ENCODE measurements at regions not wholly inside any gene's neighbourhood (a gene's known extent, or its start where the extent isn't known, plus 50 kb on each side); places are given as distances from the start of the nearest gene placed in this dataset.

DNA sequence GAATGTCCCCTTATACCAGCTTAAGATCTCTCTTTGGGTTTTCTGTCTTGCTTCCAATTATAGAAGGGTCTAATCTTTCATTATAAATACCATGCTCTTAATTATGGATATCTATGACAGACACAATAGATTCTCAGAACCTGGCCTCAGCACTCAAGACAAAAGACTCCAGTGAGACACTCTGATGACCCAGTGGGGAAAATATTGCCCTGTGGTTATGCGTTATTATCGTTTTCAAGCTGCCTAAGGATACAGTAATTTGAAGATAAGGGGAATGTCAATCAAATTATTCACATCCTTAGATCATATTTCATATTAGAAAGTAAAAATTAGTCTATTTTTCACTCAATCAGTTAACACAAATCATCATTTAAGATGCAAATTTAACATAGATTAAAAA lies 748.8 kb downstream of the XPNPEP1 start:
- TF ChIP-seq CEBPB (IDR thresholded peaks at IDR 0.05) (no peak), EP300 (IDR thresholded peaks at IDR 0.05; ENCODE audit: borderline replicate concordance) (no peak), TAF1 (IDR thresholded peaks at IDR 0.05; ENCODE audit: low read depth) (no peak), NFIC (IDR thresholded peaks at IDR 0.05) (no peak), ZBTB7A (IDR thresholded peaks at IDR 0.05; ENCODE audit: low read depth) (no peak), TEAD4 (IDR thresholded peaks at IDR 0.05) (no peak), USF1 (IDR thresholded peaks at IDR 0.05) (no peak), YY1 (IDR thresholded peaks at IDR 0.05; ENCODE audit: low read depth) (no peak), EGR1 (IDR thresholded peaks at IDR 0.05) (no peak), TCF12 (IDR thresholded peaks at IDR 0.05; ENCODE audit: low read depth) (no peak), CREB1 (IDR thresholded peaks at IDR 0.05; ENCODE audit: low read depth) (no peak), RAD21 (IDR thresholded peaks at IDR 0.05; ENCODE audit: low read depth) (no peak), FOXM1 (IDR thresholded peaks at IDR 0.05; ENCODE audit: borderline replicate concordance, low read depth) (no peak)
- TF ChIP-seq, protein P1, sequence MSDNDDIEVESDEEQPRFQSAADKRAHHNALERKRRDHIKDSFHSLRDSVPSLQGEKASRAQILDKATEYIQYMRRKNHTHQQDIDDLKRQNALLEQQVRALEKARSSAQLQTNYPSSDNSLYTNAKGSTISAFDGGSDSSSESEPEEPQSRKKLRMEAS (IDR thresholded peaks at IDR 0.05) = no peak

DNA sequence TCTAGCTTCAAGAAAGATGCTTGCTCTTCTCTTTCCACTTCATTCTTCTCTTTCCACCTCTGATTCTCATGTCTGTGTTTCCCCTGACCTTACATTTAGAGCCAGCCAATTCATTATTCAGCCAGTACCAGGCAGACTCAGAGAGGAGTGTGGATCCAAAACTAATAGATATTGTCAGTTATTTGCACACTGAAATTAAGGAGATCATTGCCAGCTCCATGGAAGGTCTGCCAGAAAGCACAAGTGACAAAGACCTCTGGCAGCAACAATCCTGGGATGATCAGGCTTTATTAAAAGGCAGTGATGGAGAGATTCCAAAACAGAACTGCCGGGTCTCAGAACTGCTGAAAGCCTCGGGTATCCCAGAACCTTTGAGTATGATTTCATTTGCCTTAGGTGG lies 749.4 kb downstream of the XPNPEP1 start:
- TF ChIP-seq CREB1 (IDR thresholded peaks at IDR 0.05; ENCODE audit: low read depth) (no peak), RAD21 (IDR thresholded peaks at IDR 0.05; ENCODE audit: low read depth) (no peak), CEBPB (IDR thresholded peaks at IDR 0.05) (no peak), ZBTB7A (IDR thresholded peaks at IDR 0.05; ENCODE audit: low read depth) (no peak), YY1 (IDR thresholded peaks at IDR 0.05; ENCODE audit: low read depth) (no peak), NFIC (IDR thresholded peaks at IDR 0.05) (no peak), EGR1 (IDR thresholded peaks at IDR 0.05) (no peak)
- TF ChIP-seq, protein P1 (IDR thresholded peaks at IDR 0.05) = no peak

DNA sequence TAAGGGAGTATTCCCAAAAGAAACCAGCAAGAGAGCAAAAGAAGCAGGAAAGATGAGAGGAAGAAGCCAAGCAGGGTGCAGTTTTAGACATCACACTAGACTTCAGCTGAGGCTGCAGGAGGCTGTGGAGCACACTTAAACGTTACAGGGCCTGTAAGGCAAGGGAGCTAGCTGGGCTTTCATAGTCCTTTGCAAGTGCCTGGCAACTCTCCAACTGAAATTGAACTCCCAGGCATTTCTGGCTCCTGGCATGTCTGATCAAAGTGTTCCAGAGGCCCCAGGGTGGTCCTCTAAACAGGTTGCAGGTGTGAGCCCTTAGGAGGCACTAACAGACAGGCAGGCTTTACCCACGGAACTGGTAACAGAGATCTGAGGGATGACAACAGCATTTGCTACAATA lies 750.2 kb downstream of the XPNPEP1 start:
- TF ChIP-seq RAD21 (IDR thresholded peaks at IDR 0.05; ENCODE audit: low read depth) (no peak), YY1 (IDR thresholded peaks at IDR 0.05; ENCODE audit: low read depth) (no peak), TAF1 (IDR thresholded peaks at IDR 0.05; ENCODE audit: low read depth) (no peak), EGR1 (IDR thresholded peaks at IDR 0.05) (no peak)
- TF ChIP-seq, protein P2, sequence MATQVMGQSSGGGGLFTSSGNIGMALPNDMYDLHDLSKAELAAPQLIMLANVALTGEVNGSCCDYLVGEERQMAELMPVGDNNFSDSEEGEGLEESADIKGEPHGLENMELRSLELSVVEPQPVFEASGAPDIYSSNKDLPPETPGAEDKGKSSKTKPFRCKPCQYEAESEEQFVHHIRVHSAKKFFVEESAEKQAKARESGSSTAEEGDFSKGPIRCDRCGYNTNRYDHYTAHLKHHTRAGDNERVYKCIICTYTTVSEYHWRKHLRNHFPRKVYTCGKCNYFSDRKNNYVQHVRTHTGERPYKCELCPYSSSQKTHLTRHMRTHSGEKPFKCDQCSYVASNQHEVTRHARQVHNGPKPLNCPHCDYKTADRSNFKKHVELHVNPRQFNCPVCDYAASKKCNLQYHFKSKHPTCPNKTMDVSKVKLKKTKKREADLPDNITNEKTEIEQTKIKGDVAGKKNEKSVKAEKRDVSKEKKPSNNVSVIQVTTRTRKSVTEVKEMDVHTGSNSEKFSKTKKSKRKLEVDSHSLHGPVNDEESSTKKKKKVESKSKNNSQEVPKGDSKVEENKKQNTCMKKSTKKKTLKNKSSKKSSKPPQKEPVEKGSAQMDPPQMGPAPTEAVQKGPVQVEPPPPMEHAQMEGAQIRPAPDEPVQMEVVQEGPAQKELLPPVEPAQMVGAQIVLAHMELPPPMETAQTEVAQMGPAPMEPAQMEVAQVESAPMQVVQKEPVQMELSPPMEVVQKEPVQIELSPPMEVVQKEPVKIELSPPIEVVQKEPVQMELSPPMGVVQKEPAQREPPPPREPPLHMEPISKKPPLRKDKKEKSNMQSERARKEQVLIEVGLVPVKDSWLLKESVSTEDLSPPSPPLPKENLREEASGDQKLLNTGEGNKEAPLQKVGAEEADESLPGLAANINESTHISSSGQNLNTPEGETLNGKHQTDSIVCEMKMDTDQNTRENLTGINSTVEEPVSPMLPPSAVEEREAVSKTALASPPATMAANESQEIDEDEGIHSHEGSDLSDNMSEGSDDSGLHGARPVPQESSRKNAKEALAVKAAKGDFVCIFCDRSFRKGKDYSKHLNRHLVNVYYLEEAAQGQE (IDR thresholded peaks at IDR 0.05; ENCODE audit: low read depth) = no peak

GRCh38 chr10:109166935-109167334 lies 756.4 kb downstream of the XPNPEP1 start:
- TF ChIP-seq RAD21 (IDR thresholded peaks at IDR 0.05; ENCODE audit: low read depth) (no peak), TCF12 (IDR thresholded peaks at IDR 0.05; ENCODE audit: low read depth) (no peak), TAF1 (IDR thresholded peaks at IDR 0.05; ENCODE audit: low read depth) (no peak), FOXM1 (IDR thresholded peaks at IDR 0.05; ENCODE audit: borderline replicate concordance, low read depth) (no peak), TEAD4 (IDR thresholded peaks at IDR 0.05) (no peak), NFIC (IDR thresholded peaks at IDR 0.05) (no peak)
- TF ChIP-seq, protein P1 (IDR thresholded peaks at IDR 0.05) = no peak

DNA sequence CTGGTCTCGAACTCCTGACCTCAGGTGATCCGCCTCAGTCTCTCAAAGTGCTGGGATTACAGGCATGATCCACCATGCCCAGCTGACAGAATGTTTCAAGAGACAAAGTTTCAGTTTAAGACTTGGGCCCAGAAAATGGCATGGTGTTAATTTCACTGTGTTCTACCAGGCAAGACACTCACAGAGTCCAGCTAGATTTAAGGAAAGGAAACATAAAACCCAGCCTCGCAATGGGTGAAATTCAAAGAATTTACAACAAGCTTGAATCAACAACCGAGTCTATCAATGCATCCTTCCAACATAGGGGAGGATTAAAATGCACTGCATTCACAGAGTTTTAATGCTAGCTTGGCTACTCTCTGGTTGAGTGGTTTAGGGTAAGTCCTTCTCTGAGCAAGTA lies 764.0 kb downstream of the XPNPEP1 start:
- TF ChIP-seq EP300 (IDR thresholded peaks at IDR 0.05; ENCODE audit: borderline replicate concordance) (no peak), USF1 (IDR thresholded peaks at IDR 0.05) (no peak), TEAD4 (IDR thresholded peaks at IDR 0.05) (no peak), RAD21 (IDR thresholded peaks at IDR 0.05; ENCODE audit: low read depth) (no peak), NFIC (IDR thresholded peaks at IDR 0.05) (no peak), EGR1 (IDR thresholded peaks at IDR 0.05) (no peak), TAF1 (IDR thresholded peaks at IDR 0.05; ENCODE audit: low read depth) (no peak), CREB1 (IDR thresholded peaks at IDR 0.05; ENCODE audit: low read depth) (no peak), FOXM1 (IDR thresholded peaks at IDR 0.05; ENCODE audit: borderline replicate concordance, low read depth) (no peak), CEBPB (IDR thresholded peaks at IDR 0.05) (no peak), YY1 (IDR thresholded peaks at IDR 0.05; ENCODE audit: low read depth) (no peak), TCF12 (IDR thresholded peaks at IDR 0.05; ENCODE audit: low read depth) (no peak)
- TF ChIP-seq, protein P1 (IDR thresholded peaks at IDR 0.05) = no peak
- TF ChIP-seq, protein P2 (IDR thresholded peaks at IDR 0.05; ENCODE audit: low read depth) = no peak

DNA sequence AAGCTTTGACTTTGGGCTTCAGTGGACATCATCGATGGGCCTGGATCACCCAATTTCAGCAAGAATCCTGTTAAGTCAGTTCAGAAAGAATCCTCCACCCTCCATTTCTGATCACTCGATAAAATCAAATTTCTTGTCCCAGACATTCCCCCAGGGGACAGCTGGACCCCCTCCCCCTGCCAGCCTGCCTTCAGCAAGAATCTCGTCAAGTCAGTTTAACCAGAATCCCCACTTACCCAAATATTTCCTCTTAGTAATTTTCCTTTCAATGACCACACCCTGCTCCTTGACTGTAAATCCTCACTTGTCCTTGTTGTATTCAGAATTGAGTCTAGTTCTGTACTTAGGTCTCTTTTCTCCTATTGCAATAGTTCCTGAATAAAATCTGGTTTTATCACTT lies 766.9 kb downstream of the XPNPEP1 start:
- TF ChIP-seq USF1 (IDR thresholded peaks at IDR 0.05) (no peak), RAD21 (IDR thresholded peaks at IDR 0.05; ENCODE audit: low read depth) (no peak), TAF1 (IDR thresholded peaks at IDR 0.05; ENCODE audit: low read depth) (no peak), CREB1 (IDR thresholded peaks at IDR 0.05; ENCODE audit: low read depth) (no peak), YY1 (IDR thresholded peaks at IDR 0.05; ENCODE audit: low read depth) (no peak), TEAD4 (IDR thresholded peaks at IDR 0.05) (no peak)
- TF ChIP-seq, protein P1 (IDR thresholded peaks at IDR 0.05) = no peak
- TF ChIP-seq, protein P2 (IDR thresholded peaks at IDR 0.05; ENCODE audit: low read depth) = no peak

Measured in Ishikawa (cell line).